ENCODE measurements at regions not wholly inside any gene's neighbourhood (a gene's known extent, or its start where the extent isn't known, plus 50 kb on each side); places are given as distances from the start of the nearest gene placed in this dataset.

- DNase-seq (ENCODE audit: low spot score): no peak
These were observed 61.8 kb upstream of the SP4 start for GRCh38 chr7:21365866-21366624.

GRCh38 chr7:21367081-21367480, 60.8 kb upstream of the SP4 start:
- no peak for DNase-seq (ENCODE audit: low spot score)

DNA sequence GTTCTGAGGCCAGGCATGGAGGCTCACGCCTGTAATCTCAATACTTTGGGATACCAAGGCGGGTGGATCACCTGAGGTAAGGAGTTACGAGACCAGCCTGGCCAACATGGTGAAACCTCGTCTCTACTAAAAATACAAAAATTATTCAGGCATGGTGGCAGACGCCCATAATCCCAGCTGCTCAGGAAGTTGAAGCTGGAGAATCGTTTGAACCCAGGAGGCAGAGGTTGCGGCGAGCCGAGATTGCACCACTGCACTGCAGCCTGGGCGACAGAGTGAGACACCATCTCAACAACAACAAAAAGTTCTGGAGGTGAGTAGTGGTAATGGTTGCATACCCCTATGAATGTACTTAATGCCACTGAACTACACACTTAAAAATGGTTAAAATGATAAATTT, 60.3 kb upstream of the SP4 start:
- DNase-seq (ENCODE audit: low spot score): no peak

GRCh38 chr7:21368317-21368716, 59.6 kb upstream of the SP4 start:
- DNase-seq (ENCODE audit: low spot score): no peak

DNA sequence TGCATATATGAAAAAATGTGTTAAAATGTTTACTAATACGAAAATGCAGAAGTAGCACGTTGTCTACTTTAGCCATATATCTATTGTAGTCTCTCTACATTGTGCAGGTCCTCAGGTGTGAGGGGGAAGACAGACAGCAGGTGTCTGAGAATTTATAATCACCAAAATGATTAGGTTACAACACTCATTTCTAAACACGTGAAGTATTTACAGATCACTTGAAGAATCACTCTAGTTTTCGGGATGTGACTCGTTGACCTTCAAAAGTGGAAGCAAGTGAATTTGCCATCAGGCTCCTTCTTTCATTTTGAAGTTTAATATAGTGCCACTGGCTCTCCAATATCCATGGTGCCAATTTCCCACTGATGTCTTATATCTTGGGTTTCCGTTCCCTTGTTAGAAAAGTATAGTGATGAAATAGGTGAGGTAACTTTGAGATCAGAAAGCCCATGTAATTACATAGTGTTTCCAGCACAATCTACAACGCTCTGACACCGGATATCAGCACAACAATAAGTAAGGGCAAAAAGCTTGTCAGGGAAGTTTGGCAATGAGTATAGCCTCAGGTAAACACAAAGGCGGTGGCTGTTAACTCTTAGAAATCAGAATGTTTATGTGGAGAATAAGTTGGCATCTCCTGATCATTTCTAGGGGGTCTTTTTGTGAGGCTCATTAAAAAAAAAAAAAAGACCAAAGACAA, 57.5 kb upstream of the SP4 start:
- DNase-seq (ENCODE audit: low spot score): no peak

GRCh38 chr7:21371360-21371759, 56.5 kb upstream of the SP4 start:
- DNase-seq (ENCODE audit: low spot score): no peak

DNA sequence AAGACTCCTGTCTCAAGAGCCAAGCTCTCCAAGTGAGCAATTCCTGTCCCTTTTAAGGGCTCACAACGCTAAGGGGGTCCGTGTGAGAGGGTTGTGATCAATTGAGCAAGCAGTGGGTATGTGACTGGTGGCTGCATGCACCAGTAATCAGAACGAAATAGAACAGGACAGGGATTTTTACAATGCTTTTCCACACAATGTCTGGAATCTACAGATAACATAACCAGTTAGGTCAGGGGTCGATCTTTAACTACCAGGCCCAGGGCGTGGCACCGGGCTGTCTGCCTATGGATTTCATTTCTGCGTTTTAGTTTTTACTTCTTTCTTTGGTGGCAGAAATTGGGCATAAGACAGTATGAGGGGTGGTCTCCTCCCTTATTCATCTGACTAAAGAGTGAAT, 54.9 kb upstream of the SP4 start:
- no peak for DNase-seq (ENCODE audit: low spot score)

DNA sequence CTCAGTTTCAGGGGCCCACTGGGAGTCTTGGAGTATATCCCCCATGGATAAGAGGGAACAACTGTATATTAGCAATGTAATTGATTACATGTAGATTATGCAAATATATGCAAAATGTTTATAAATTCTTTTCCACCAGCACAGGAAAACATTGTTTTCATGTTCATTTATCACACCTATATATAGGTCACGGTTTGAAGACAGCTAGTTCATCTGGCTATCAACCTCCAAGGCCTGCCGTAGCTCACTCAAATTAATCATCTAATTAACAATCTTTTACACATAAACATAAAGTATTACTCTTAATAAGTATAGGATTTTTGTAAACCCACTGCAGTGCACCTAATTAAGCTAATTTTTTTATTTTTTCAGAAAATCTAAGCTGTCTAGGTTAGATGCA, 53.7 kb upstream of the SP4 start:
- no peak for DNase-seq (ENCODE audit: low spot score)

- no peak for DNase-seq (ENCODE audit: low spot score)
These were observed 50.3 kb upstream of the SP4 start for GRCh38 chr7:21377545-21377944.

All from AG08396 (cell line).